HG02588 (cell line): ENCODE measurements at regions not wholly inside any gene's neighbourhood (a gene's known extent, or its start where the extent isn't known, plus 50 kb on each side); places are given as distances from the start of the nearest gene placed in this dataset.
"Not testable (repeated sequence)": the region's sequence is repeated elsewhere in the genome, so short reads cannot be mapped to it uniquely, and the experiment has no call there.

Source experiments
- ATAC-seq: cut with Tn5 transposase; IDR thresholded peaks from one replicate; pipeline ENCODE4 v1.9.1; 2021; ENCODE audit warnings: mild to moderate bottlenecking, moderate library complexity; ENCODE audit not compliant: unreplicated experiment

DNA sequence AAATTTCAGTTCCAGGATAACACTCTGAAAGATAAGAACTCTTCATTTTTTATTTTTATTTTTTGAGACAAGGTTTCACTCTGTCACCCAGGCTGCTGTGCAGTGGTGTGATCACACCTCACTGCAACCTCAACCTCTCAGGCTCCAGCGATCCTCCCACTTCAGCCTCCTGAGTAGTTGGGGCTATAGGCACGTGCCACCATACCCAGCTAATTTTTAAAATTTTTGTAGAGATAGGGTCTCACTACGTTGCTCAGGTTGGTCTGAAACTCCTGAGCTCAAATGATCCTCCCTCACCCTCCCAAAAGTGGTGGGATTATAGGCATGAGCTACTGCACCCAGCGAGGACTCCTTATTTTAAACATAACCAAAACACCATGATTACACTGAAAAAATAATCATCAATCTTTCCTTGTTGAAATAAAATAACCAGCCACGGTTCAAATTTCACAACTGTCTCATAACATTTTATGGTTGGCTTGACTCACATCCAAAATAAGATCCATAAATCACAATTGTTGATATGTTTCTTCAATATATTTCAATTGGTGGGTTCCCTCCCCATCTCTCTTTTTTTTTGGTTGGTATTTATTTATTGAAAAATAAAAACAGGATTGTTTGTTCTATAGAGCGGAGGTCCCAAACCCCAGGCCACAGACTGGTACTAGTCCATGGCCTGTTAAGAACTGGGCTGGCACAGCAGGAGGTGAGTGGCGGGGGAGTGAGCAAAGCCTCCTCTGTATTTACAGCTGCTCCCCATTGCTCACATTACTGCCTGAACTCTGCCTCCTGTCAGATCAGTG lies 60.1 kb upstream of the FAM171A1 start:
- no peak for ATAC-seq

DNA sequence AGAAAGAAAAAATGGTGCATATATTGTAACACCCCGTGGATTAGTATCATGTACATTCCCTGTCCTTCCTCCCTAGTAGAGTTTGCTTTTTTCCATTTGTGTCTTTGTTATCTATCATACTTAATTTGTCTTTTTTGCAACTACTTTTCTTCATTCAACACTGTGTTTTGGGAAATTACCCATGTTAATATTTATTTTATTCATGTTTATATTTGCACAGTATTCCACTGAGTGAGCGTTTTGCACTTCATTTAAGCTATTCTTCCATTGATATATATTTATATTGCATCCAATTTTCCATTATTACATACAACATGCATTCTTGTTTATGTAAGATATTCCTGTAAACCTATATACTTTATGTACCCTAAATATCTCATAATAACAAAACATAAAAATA lies 57.6 kb upstream of the FAM171A1 start:
- ATAC-seq, result no peak

- no peak for ATAC-seq
Observed at GRCh38 chr10:15427843-15428414, 56.8 kb upstream of the FAM171A1 start.

GRCh38 chr10:15426558-15426957 lies 55.5 kb upstream of the FAM171A1 start:
- ATAC-seq, result no peak

DNA sequence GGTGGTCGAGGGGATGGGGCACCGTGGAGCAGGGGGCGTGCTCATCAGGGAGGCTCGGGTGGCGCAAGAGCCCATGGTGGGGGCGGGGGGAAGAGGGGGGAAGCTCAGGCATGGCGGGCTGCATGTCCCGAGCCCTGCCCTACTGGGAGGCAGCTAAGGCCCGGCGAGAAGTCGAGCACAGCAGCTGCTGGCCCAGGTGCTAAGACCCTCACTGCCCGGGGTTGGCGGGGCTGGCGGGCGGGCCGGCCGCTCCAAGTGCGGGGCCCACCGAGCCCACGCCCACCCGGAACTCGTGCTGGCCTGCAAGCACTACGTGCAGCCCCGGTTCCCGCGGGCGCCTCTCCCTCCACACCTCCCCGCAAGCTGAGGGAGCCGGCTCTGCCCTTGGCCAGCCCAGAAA lies 55.0 kb upstream of the FAM171A1 start:
- ATAC-seq, result no peak

DNA sequence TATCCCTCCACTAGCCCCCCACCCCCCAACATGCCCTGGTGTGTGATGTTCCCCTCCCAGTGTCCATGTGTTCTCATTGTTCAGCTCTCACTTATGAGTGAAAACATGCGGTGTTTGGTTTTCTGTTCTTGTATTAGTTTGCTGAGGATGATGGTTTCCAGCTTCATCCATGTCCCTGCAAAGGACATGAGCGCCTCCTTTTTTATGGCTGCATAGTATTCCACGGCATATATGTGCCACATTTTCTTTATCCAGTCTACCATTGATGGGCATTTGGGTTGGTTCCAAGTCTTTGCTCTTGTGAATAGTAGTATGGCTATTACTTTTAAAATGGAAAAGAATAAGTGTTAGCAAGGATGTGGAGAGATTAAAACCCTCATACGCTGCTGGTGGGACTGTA lies 50.8 kb upstream of the FAM171A1 start:
- ATAC-seq, result not testable (repeated sequence)
